ELR (cell line): ENCODE measurements at regions not wholly inside any gene's neighbourhood (a gene's known extent, or its start where the extent isn't known, plus 50 kb on each side); places are given as distances from the start of the nearest gene placed in this dataset.

Experiments used
- DNase-seq: peaks from one replicate; pipeline ENCODE4 v3.0.0-alpha.2; 2015; ENCODE audit warnings: low read depth

GRCh38 chr4:3683744-3684421 is 82.3 kb upstream of the ADRA2C start:
- DNase-seq: no peak

GRCh38 chr4:3683077-3683743 is 83.0 kb upstream of the ADRA2C start:
- no peak for DNase-seq

- DNase-seq: no peak
Observed at GRCh38 chr4:3682236-3683076, 83.7 kb upstream of the ADRA2C start.

DNA sequence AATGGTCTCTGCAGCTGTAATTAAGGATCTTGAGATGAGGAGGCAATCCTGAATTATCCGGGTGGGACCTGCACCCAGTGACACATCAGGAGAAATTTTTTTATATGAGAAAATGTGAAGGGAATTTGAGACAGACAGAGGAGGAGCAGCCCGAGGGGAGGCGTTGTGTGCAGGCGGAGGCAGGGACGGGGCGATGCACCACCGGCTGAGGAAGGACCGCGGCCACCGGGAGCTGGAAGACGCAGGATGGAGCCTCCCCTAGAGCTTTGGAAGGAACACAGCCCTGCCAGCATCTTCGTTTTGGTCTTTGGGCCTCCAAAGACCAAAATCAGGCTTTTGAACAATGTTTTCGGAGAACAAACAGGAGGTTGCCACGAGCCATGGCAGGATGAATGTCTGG is 85.0 kb upstream of the ADRA2C start:
- no peak for DNase-seq

DNA sequence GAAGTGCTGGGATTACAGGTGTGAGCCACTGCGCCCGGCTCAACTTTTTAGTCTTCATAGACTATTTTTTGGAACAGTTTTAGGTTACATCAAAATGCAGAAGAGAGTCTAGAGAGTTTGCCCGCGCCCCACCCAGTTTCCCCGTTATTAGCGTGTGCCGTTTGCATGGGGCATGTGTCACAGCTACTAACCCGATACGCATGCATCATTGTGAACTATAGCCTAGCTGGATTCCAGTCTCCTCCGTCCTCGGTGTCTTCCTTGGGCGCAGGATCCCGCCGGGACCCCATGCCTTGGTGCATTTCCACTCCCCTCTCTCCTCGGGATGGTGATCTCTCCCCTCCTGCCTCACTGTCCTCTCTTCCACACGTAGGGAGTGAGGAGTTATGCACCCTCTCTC is 85.5 kb upstream of the ADRA2C start:
- no peak for DNase-seq

- no peak for DNase-seq
Observed at GRCh38 chr4:3679851-3680311, 86.3 kb upstream of the ADRA2C start.

DNA sequence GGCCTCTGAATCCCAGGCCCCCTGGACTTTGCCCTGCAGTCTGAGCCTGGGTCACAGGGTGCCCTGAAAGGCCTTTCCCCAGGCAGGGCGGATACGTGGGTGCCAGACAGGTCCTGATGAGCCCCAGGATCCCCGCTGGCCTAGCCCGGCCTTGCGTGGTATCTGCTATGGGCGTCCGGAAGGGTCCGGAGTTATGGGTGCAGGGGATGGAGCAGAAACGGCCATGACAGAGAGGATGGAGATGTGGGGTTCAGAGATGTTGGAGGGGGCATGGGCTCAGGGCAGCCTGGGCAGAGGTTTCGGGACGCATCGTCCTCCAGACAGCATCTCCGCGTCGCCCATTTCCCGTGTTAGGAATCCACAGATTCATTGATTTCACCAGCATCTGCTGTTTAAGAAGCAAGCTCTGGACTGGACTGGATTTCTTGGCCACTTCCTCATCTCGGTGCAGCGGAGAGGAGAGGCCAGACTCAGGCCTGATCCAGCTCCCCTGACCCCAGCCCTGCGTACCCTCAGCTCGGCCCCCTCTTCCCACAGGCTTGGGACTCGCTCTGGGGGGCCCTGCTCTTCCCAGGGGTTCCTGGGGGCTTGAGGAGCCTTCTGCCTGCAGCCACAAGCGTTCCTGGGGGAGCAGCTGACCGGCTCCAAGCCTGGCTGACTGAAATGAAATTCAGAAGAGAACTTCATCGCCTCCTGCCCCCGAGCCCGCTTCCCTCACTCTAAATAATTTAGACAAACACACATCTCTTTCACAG is 86.9 kb upstream of the ADRA2C start:
- no peak for DNase-seq

DNA sequence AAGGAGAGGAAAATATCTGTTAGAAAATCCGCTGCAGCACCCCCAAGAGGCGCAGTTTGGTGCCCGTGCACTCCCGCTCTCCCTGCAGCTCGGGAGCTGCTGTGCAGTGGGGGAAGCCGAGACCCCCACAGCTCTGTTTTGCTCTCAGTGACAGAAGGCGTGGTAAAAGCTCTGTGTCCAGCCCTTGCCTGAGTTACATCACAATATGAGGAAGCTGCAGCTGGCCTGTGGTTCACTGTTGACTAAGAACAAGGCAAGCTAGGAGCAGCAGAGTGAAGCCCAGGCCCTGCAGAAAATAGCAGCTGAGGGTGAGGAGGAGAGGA is 88.5 kb upstream of the ADRA2C start:
- DNase-seq: no peak

- DNase-seq: no peak
Observed at GRCh38 chr4:3676907-3677747, 89.1 kb upstream of the ADRA2C start.

- no peak for DNase-seq
Observed at GRCh38 chr4:3676196-3676595, 90.0 kb upstream of the ADRA2C start.

- DNase-seq: no peak
Observed at GRCh38 chr4:3675251-3676115, 90.7 kb upstream of the ADRA2C start.

DNA sequence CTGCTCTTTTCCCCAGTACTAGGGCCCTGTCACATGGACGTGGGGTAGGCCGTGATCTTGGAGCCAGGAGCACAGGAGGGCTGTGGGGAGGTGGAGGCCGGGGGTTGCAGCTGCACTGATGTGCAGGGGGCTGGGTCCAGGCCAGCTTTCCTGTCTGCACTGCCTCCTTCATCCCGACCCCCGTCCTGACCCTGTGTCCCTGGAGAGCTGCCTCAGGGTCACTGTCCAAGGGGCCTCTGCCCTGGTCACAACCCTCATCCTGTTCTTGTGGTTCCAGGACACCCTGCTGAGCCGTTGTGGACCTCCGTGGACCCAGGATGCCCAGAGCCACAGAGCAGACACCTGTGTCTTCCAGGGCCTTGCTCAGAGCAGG is 91.7 kb upstream of the ADRA2C start:
- no peak for DNase-seq

GRCh38 chr4:3673716-3674478 is 92.3 kb upstream of the ADRA2C start:
- DNase-seq: no peak

- no peak for DNase-seq
Observed at GRCh38 chr4:3673176-3673575, 93.0 kb upstream of the ADRA2C start.

GRCh38 chr4:3672465-3672831 is 93.7 kb upstream of the ADRA2C start:
- no peak for DNase-seq

DNA sequence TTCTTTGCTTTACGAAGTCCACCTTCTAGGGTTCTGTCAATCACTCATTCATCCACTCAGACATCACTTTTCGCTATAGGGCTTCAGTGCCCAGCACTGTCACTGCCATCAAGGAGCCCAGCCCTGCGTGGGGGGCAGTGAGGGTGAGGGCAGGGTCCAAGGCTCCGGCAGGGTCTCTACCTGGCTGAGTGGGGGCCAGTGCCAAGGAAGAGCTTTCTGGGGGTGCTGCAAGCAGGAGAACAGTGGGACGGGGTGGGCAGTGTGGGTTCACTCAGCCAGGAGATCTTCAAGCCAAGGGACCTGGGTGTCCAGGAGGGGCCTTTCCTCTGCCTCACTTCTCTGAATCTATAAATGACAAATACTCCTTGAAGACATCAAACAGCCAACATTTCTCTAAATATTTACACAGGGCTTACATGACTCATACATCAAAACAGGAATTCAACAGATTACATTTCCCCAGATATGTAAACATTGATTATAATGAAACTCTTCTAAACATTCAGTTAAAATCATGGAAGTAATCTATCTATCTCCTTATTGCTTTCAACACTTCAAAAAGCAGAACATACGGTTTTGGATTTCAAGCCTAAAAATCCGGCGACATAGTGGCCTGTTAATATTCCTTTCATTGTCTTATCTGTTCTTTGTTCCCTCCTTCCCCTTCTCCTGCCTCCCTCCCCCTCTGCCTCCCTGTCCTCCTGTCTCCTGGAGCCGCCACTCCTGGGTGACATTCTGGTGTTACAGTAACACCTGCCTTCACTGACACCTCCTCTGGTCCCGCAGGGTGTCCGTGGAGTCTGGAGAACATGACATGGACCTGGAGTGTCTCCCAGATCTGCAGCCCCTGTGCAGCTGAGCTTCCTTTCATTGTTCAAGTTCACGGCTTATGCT is 94.4 kb upstream of the ADRA2C start:
- DNase-seq: peak; percentile 36

DNA sequence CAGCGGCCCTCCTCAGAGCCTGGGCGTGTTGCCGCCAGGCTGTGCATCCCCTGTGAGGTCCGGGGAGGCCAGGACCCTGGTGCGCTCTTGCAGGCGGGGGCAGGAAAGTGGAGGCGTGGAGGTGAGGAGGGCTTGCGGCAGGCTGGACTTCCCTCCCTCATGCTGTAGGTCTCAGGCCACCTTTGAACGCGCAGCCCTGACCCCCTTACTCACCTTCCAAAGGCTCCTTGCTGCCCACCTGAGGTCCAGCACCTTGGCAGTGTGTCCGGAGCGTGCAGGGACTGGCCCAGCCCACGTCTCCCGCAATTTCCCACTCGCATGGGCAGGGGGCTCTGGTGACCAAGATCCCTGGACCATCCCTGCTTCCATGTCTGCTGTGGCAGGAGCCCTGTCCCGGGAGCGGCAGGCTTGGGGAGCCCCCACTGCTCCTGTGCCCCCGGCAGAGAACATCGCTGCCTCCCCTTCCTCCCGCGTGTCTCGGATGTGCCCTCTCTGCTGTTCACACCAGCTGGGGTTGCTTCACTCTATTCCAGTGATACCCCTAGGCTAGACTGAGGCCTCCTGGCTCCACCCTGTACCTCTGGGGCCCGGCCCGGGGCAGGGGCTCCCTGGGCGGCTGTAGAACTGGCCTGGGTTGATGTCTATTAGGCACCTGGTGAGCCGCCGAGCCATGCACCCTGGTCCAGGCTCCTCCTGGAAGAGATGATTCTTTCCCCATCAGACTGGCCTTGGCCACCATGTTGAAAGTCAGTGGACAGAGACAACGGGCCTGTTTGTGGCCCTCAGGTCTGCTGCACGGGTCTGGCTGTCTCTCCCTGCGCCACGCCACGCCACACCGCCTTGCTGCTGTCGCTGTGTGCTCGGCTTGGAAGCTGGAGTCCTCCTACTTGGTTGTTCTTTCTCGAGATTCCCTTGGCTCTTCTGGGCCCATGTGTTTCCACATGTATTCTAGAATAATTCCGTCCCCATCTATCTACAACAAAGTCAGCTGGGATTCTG is 95.4 kb upstream of the ADRA2C start:
- no peak for DNase-seq

- no peak for DNase-seq
Observed at GRCh38 chr4:3669553-3669949, 96.6 kb upstream of the ADRA2C start.
